Liver (tissue), 8 donors: ENCODE measurements at regions not wholly inside any gene's neighbourhood (a gene's known extent, or its start where the extent isn't known, plus 50 kb on each side); places are given as distances from the start of the nearest gene placed in this dataset.

Experiments used
- DNase-seq: peaks from one replicate; pipeline ENCODE4 v3.0.0-alpha.2; 2017; ENCODE audit warnings: low spot score
- H3K27ac ChIP-seq, 2 donors: one replicate each; pipeline ENCODE4 v1.7.0; 2013; ENCODE audit warnings: inconsistent platforms in 2 of 2, low read length in 2 of 2, control low read depth in 1 of 2, low read depth in 1 of 2, mild to moderate bottlenecking in 1 of 2
- H3K27me3 ChIP-seq, 4 donors: one replicate each; pipeline versions ENCODE4 v1.6.1 to v1.7.0; 2013; ENCODE audit warnings: low read length in 3 of 4, inconsistent platforms in 1 of 4, mild to moderate bottlenecking in 1 of 4, moderate library complexity in 1 of 4; ENCODE audit not compliant: control insufficient read depth in 4 of 4, insufficient read depth in 4 of 4
- H3K36me3 ChIP-seq, 4 donors: one replicate each; pipeline versions ENCODE4 v1.6.1 to v1.7.0; 2013; ENCODE audit warnings: low read length in 3 of 4, mild to moderate bottlenecking in 3 of 4, low read depth in 1 of 4, moderate library complexity in 1 of 4; ENCODE audit not compliant: control insufficient read depth in 4 of 4, insufficient read depth in 3 of 4
- H3K4me1 ChIP-seq, 4 donors: one replicate each; pipeline versions ENCODE4 v1.6.1 to v1.7.0; 2013; ENCODE audit warnings: low read length in 3 of 4, mild to moderate bottlenecking in 3 of 4, moderate library complexity in 1 of 4; ENCODE audit not compliant: control insufficient read depth in 4 of 4, insufficient read depth in 4 of 4
- H3K4me3 ChIP-seq, 3 donors: one replicate each; pipeline versions ENCODE4 v1.6.1 to v1.7.0; 2013; ENCODE audit warnings: low read length in 3 of 3, control low read depth in 1 of 3, low read depth in 1 of 3, mild to moderate bottlenecking in 1 of 3
- H3K9ac ChIP-seq, 2 donors: one replicate each; pipeline ENCODE4 v1.7.0; 2013; ENCODE audit warnings: low read length in 2 of 2, mild to moderate bottlenecking in 2 of 2, moderate library complexity in 2 of 2, control low read depth in 1 of 2, low read depth in 1 of 2
- H3K9me3 ChIP-seq, 4 donors: one replicate each; pipeline versions ENCODE4 v1.6.1 to v1.7.0; 2013; ENCODE audit warnings: low read length in 3 of 4; ENCODE audit not compliant: control insufficient read depth in 4 of 4
- ATF3 ChIP-seq: IDR thresholded peaks from 2 replicates; pipeline ENCODE4 v1.6.1; 2016; ENCODE audit warnings: antibody characterized with exemption
- CTCF ChIP-seq: fragments of 150-350 bp; IDR thresholded peaks from 2 replicates; pipeline ENCODE4 v1.5.1; 2017; ENCODE audit warnings: improper control_type of control experiment, low read depth, low read length; ENCODE audit not compliant: missing input control
- EGR1 ChIP-seq, 2 donors: IDR thresholded peaks; 2 replicates each; pipeline ENCODE4 v1.6.1; 2016 to 2018; ENCODE audit warnings: antibody characterized with exemption in 2 of 2, low read depth in 2 of 2
- FOXA1 ChIP-seq: IDR thresholded peaks from 2 replicates; pipeline ENCODE4 v1.6.1; 2016; ENCODE audit warnings: antibody characterized with exemption
- FOXA2 ChIP-seq: IDR thresholded peaks from 2 replicates; pipeline ENCODE4 v1.6.1; 2016; ENCODE audit warnings: antibody characterized with exemption
- GABPA ChIP-seq, 2 donors: IDR thresholded peaks in 1 of 2; conservative IDR thresholded peaks in 1 of 2; 2 replicates each; pipeline ENCODE4 v1.6.1; 2016; ENCODE audit warnings: antibody characterized with exemption in 2 of 2, mild to moderate bottlenecking in 1 of 2, moderate library complexity in 1 of 2
- HNF4A ChIP-seq, 2 donors: conservative IDR thresholded peaks; 2 replicates each; pipeline ENCODE4 v1.6.1; 2016; ENCODE audit warnings: antibody characterized with exemption in 2 of 2, mild to moderate bottlenecking in 2 of 2
- HNF4G ChIP-seq: IDR thresholded peaks from 2 replicates; pipeline ENCODE4 v1.6.1; 2016; ENCODE audit warnings: antibody characterized with exemption
- JUND ChIP-seq, 2 donors: IDR thresholded peaks; 2 replicates each; pipeline ENCODE4 v1.6.1; 2016; ENCODE audit warnings: antibody characterized with exemption in 2 of 2
- MAX ChIP-seq: IDR thresholded peaks from 2 replicates; pipeline ENCODE4 v1.6.1; 2016; ENCODE audit warnings: antibody characterized with exemption
- NR2F2 ChIP-seq: IDR thresholded peaks from 2 replicates; pipeline ENCODE4 v1.6.1; 2016; ENCODE audit warnings: antibody characterized with exemption
- RAD21 ChIP-seq, 2 donors: IDR thresholded peaks; 2 replicates each; pipeline ENCODE4 v1.6.1; 2016; ENCODE audit warnings: antibody characterized with exemption in 2 of 2, mild to moderate bottlenecking in 2 of 2
- REST ChIP-seq: IDR thresholded peaks from 2 replicates; pipeline ENCODE4 v1.6.1; 2016; ENCODE audit warnings: antibody characterized with exemption, mild to moderate bottlenecking
- RXRA ChIP-seq, 2 donors: IDR thresholded peaks; 2 replicates each; pipeline ENCODE4 v1.6.1; 2017 to 2018; ENCODE audit warnings: antibody characterized with exemption in 2 of 2, mild to moderate bottlenecking in 1 of 2
- SP1 ChIP-seq: IDR thresholded peaks from 2 replicates; pipeline ENCODE4 v1.6.1; 2018; ENCODE audit warnings: antibody characterized with exemption, mild to moderate bottlenecking
- TAF1 ChIP-seq: conservative IDR thresholded peaks from 2 replicates; pipeline ENCODE4 v1.6.1; 2016; ENCODE audit warnings: antibody characterized with exemption, mild to moderate bottlenecking
- YY1 ChIP-seq: IDR thresholded peaks from 2 replicates; pipeline ENCODE4 v1.6.1; 2016; ENCODE audit warnings: antibody characterized with exemption, mild to moderate bottlenecking
- ZBTB33 ChIP-seq: IDR thresholded peaks from 2 replicates; pipeline ENCODE4 v1.6.1; 2016; ENCODE audit warnings: antibody characterized with exemption
- WGBS: extraction: QIAGEN DNeasy Blood & Tissue Kit; methylation state at CpG from one replicate; pipeline ENCODE4 v1.1.7; 2013; 5-methylcytosine and 5-hydroxymethylcytosine counted together
- donor health status: healthy.
- donor health status: healthy.
- donor health status: healthy.
- donor health status: healthy.
- donor health status: healthy.

GRCh38 chr4:29037501-29037900 is 1682.7 kb upstream of the PCDH7 start:
- Histone ChIP-seq H3K4me1 (no peaks in the 10 kb centered on the region), H3K9ac (no peak overlapping the region), H3K4me3 (no peak overlapping the region), H3K27me3 (no peaks in the 10 kb centered on the region), H3K27ac (no peak overlapping the region), H3K9me3 (no peaks in the 10 kb centered on the region), H3K36me3 (no peaks in the 10 kb centered on the region)
- 80% methylated on average over 5 of the region's 5 CpGs for WGBS
- no peak for DNase-seq
- TF ChIP-seq EGR1 (IDR thresholded peaks at IDR 0.05; ENCODE audit: low read depth in 2 of 2): no peak
- TF ChIP-seq FOXA2: no peak
- no peak for TF ChIP-seq HNF4G
- no peak for TF ChIP-seq SP1
- TF ChIP-seq GABPA (IDR thresholded peaks at IDR 0.05 in 1 of 2, conservative IDR thresholded peaks at IDR 0.05 in 1 of 2): no peak
- no peak for TF ChIP-seq FOXA1
- TF ChIP-seq ATF3: no peak
- no peak for TF ChIP-seq RXRA (IDR thresholded peaks at IDR 0.05)
- no peak for TF ChIP-seq REST
- no peak for TF ChIP-seq HNF4A (conservative IDR thresholded peaks at IDR 0.05)
- no peak for TF ChIP-seq TAF1
- no peak for TF ChIP-seq YY1
- no peak for TF ChIP-seq ZBTB33
- TF ChIP-seq CTCF: no peak
- TF ChIP-seq RAD21 (IDR thresholded peaks at IDR 0.05): no peak
- no peak for TF ChIP-seq NR2F2
- no peak for TF ChIP-seq MAX
- no peak for TF ChIP-seq JUND (IDR thresholded peaks at IDR 0.05)

- no peak overlapping the region for H3K9ac ChIP-seq
- peaks cover 0 to 3% (median 0%) of the 10 kb centered on the region in 4 donors for H3K27me3 ChIP-seq
- WGBS: 60% methylated on average over 5 of the region's 5 CpGs
- DNase-seq: no peak
- no peak overlapping the region for H3K27ac ChIP-seq
- no peaks in the 10 kb centered on the region for H3K36me3 ChIP-seq
- no peaks in the 10 kb centered on the region for H3K9me3 ChIP-seq
- no peak overlapping the region for H3K4me3 ChIP-seq
- no peaks in the 10 kb centered on the region for H3K4me1 ChIP-seq
- TF ChIP-seq ZBTB33 (no peak), GABPA (IDR thresholded peaks at IDR 0.05 in 1 of 2, conservative IDR thresholded peaks at IDR 0.05 in 1 of 2) (no peak), RXRA (IDR thresholded peaks at IDR 0.05) (no peak), ATF3 (no peak), MAX (no peak)
These were observed 1676.8 kb upstream of the PCDH7 start for GRCh38 chr4:29043411-29043810.
